Endothelial cell of umbilical vein (primary cell): ENCODE measurements at regions not wholly inside any gene's neighbourhood (a gene's known extent, or its start where the extent isn't known, plus 50 kb on each side); places are given as distances from the start of the nearest gene placed in this dataset.

Source experiments
- EZH2 ChIP-seq: IDR thresholded peaks from 2 replicates; pipeline ENCODE4 v1.6.1; 2012; ENCODE audit warnings: borderline replicate concordance, low read depth, mild to moderate bottlenecking, moderate library complexity, low read length, inconsistent platforms; ENCODE audit not compliant: severe bottlenecking
- POLR2A ChIP-seq: IDR thresholded peaks from 2 replicates; pipeline ENCODE4 v1.6.1; 2012; ENCODE audit warnings: low read depth, mild to moderate bottlenecking, control low read depth, low read length
- POLR2AphosphoS5 ChIP-seq: IDR thresholded peaks from 2 replicates; pipeline ENCODE4 v1.6.1; 2012; ENCODE audit warnings: low read depth, mild to moderate bottlenecking, control low read depth, low read length, moderate library complexity; ENCODE audit not compliant: insufficient read depth

DNA sequence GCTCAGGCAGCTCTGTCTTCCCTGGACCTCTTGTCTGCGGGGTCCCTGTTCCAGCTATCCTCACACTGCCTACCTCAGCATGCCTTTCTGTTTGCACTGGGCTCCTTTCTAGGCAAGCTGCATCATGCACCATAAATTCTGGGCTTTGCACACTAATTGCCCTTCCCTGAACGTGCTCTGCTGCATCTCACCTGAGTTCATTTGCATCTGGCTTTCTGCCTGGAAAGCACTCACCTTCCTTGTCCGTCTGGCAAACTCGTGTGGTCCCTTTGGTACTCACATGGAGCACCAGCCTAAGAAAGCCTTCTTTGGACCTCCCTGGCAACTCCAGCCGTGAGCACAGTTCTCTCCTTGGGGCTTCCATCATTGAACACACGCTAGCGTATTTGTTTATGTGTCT lies 365.6 kb downstream of the SV2B start:
- TF ChIP-seq POLR2AphosphoS5 (no peak), EZH2 (no peak), POLR2A (no peak)
